Vagina (tissue), 2 donors: ENCODE measurements at regions not wholly inside any gene's neighbourhood (a gene's known extent, or its start where the extent isn't known, plus 50 kb on each side); places are given as distances from the start of the nearest gene placed in this dataset.

Source experiments
- CTCF ChIP-seq, 3 experiments: fragments of 450-650 bp in 2 of 3; fragments of 200-600 bp in 1 of 3; sonication (generic) in 1 of 3; IDR thresholded peaks; one replicate each; pipeline ENCODE4 v1.5.1; 2017 to 2019; ENCODE audit warnings: antibody characterized with exemption in 3 of 3, mild to moderate bottlenecking in 2 of 3, moderate library complexity in 2 of 3
- POLR2A ChIP-seq, 2 donors: fragments of 450-650 bp; IDR thresholded peaks; one replicate each; pipeline ENCODE4 v1.6.1; 2017; ENCODE audit warnings: antibody characterized with exemption in 2 of 2, mild to moderate bottlenecking in 2 of 2, moderate library complexity in 2 of 2
- POLR2AphosphoS5 ChIP-seq, 2 donors: sonication (generic); formaldehyde crosslinking; IDR thresholded peaks; one replicate each; pipeline ENCODE4 v1.9.0; 2017; ENCODE audit warnings: antibody characterized with exemption in 2 of 2, mild to moderate bottlenecking in 2 of 2, low read depth in 1 of 2; ENCODE audit not compliant: insufficient read depth in 1 of 2

- TF ChIP-seq POLR2AphosphoS5 (IDR thresholded peaks at IDR 0.05; ENCODE audit: insufficient read depth in 1 of 2, low read depth in 1 of 2) (no peak), CTCF (IDR thresholded peaks at IDR 0.05) (no peak), POLR2A (IDR thresholded peaks at IDR 0.05) (no peak)
These were observed 424.4 kb downstream of the DUSP10 start for GRCh38 chr1:221317537-221317936.
